NCI-H1694 treated with DMSO at 0.1 percent for 48 hours (cell line): ENCODE measurements at regions not wholly inside any gene's neighbourhood (a gene's known extent, or its start where the extent isn't known, plus 50 kb on each side); places are given as distances from the start of the nearest gene placed in this dataset.
"Not testable (repeated sequence)": the region's sequence is repeated elsewhere in the genome, so short reads cannot be mapped to it uniquely, and the experiment has no call there.

Experiments used
- DNase-seq: peaks from one replicate; lab custom pipeline; 2025; lab: John Stamatoyannopoulos, UW

DNA sequence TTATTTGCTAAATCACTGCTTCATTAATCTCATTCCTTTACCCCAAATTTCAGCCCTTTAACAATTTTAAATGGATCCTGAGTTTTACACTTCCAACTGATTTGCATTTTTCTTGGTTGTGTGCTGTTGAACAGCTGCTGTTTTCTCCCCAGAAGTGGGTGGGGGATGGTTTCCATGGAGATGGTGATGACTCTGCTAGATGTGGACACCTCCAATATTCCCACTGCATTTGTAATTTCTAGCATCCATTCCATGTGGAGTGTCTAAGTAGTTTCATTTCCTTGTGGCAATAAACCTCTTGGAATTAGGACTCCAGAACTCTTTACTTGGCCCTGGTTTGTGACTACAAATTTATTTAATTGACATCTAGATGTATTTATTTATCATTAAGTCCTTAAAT lies 330.4 kb downstream of the GBA3 start:
- DNase-seq, result peak; percentile 24

DNA sequence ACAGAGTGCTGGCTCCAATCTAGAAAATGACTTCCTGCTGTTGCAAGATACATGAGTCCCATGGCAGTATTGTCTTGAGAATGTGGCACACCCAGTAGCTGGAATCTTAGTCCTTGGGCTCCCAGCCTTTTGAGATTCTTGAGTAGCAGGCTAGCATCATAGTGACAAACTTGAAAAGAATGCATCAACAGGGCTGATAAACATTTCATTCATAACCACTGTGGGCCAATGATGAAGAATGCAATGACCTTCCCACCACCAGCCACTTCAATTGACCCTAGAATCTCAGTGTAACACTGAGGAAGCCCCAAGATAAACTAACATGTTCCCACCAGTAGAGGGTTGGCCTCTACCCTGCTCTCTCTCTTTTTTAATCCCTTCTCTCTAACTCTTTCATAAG lies 329.3 kb downstream of the GBA3 start:
- no peak for DNase-seq

DNA sequence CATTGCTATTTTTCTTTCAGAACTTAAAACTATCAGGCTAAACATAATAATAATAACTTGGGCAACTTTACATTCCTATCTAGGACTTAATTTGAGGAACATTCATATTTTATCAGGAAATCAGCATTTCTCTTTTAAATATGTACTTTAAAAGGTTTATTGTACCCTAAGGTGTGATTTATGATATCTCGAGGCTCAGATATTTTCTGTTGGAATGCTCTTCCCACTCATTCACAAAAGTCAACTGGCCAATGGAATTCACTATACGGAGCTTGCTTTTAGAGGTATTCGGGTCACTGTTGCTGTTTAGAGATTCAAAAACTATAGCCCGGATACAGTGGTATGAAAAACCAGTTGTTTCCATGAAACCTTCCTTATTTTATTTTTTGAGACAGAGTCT lies 328.3 kb downstream of the GBA3 start:
- DNase-seq, result no peak

DNA sequence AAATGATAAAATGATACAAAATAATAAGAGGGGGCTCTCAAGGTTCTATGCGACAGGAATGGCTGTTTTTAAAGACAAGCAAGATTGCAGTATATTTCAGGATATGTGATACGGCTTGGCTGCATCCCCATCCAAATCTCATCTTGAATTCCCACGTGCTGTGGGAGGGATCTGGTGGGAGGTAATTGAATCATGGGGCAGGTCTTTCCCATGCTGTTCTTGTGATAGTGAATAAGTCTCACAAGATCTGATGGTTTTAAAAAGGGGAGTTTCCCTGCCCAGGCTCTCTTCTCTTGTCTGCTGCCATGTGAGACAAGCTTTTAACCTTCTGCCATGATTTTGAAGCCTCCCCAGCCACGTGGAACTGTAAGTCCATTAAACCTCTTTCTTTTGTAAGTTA lies 327.7 kb downstream of the GBA3 start:
- DNase-seq, result not testable (repeated sequence)

DNA sequence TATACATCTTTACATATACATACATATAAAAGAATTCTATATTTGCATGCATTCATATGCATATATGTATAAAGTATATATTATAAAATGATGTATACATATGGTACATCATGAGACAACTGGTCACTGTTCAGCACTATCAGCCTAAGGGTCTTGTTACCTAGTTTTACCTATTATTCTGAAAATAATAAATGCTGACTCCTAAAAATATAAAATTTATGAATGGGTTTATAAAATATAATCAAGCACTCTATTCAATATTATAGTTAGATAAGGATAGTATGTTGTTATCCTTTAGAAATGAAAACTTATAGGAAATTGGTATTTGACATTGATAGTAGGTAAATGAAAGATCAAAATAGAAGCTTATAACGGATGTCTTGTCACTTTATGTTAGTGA lies 324.2 kb downstream of the GBA3 start:
- no peak for DNase-seq

DNA sequence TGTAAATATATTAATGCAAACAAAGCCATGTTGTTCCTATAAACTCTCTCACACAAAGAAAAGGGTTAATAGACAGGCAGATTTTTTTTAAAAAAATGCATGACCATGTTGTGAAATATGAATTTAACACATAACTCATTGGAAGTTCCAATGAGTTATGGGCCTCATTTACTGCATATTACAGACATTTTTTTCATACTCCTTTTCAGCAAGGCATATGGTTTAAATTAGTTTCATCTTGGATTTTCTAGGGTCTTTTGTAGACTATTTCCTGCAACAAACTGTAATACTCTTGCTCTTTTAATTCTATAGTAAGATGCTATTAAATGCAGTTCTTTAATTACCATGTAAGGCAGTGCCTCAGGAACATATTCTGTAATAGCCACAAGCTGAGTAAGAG lies 323.1 kb downstream of the GBA3 start:
- DNase-seq, result no peak

DNA sequence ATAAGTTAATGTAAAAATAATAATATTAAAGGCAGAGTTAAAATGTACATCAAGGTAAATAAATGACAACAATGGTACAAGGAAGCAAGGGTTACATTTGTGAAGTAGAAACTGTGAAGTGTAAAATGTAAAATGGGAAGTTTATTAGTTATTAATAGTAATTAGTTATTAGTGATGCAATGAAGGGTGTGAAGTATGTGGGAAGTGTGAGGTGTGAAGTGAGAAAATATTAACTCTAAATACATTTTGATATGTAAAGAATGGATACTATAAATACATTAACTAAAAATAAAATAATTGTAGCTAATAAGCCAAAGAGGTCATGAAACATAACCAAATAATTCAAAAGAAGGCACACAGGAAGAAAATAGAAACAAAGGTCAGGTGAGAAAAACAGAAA lies 316.4 kb downstream of the GBA3 start:
- DNase-seq, result no peak

DNA sequence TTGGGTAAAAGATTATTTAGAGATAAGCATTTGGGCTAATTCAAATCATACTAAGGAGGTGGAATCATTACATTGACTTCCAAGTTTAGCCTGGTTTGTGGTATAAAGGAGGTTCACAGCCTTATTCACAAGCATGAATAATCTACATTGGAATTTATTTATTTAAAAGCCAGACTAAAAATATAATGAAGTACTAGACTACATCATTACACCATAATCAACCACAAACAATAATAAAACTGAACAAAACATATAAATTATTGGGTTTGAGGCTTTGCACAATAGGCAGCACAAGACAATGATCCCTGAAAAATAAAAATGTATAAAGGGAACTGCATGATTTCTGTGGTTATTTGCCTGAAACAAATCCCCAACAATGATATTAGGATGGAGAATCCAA lies 314.0 kb downstream of the GBA3 start:
- no peak for DNase-seq

DNA sequence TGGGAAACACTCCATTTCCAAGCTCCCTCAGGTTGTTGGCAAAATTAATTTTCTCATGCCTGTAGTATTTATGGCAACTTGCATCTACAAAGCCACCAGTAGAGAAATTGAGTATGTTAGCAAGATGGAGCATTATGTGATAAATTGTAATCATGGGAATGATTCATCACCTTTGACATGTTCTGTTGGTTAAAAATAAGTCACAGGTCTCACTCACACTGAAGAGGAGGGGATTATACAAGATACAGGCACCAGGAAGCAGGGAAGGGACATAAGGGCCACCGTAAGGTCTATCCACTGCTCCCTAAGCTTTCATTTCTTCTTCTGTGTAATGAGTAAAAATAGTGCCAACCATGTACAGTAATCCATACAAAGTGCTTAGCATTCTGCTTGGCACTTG lies 313.0 kb downstream of the GBA3 start:
- DNase-seq, result no peak

DNA sequence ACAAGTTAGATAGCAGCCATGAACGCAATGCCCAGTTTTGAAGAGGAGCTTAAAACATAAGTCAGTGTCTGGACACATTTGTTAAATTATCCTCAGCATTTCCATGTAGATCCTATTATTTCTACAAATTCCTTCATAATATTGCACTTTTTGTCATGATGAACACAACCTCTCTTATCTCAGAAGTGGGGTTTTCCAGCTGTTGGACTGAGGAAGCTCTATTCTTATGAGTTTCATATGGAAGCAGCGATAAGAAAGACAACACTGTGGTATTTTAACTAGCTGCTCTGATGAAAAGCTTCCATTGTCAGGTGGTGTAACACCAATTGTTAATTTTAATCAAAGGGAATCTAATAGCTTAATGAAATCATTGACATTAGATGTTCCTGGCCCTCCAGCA lies 308.7 kb downstream of the GBA3 start:
- no peak for DNase-seq

DNA sequence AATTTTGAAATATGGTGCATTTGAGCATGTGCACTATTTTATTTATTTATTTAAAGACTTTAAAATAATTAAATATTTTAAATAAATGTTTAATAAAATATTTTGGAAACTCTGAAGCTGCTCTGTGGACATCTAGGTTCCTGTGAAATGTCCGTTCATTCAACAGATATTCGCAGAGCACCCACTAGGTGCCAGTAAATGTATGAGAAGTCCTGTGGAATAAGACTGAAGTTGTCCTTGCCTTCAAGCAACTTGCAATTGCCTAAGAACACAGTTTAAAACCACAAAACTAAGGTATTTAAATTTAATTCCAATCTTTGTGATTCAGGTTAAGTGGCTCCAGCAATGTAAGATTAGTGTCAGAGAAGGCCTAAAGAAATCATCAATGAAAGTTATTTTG lies 306.7 kb downstream of the GBA3 start:
- DNase-seq, result no peak

DNA sequence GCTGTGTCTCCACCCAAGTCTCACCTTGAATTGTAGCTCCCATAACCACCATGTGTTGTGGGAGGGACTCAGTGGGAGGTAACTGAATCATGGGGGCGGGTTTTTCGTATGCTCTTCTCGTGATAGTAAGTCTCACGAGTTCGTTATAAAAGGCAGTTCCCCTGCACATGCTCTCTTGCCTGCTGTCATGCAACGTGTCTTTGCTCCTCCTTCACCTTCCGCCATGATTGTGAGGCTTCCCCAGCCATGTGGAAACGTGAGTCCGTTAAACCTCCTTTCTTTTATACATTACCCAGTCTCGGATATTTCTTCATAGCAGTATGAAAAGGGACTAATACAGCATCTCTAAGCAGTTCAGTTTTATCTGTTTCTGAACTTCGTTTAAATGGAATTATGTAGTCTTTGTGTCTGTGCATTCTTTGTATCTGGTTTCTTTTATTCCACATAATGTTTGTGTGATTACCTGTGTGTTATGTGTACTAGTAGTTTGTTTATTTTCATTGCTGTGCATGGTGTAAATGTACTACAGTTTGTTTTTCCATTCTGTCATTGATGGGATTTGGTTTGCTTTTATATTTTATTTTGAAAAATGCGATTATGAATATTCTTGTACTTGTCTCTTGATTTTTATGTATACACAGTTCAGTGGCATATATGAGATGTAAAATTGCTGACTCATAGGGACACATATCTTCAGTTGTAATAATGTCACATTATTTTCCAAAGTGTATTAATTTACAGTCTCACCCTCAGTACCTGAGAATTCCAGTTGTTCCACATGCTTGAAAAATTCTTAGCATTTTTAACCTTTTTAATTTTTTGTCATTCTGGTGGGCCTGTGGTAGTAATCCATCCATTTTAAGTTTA lies 304.9 kb downstream of the GBA3 start:
- no peak for DNase-seq

DNA sequence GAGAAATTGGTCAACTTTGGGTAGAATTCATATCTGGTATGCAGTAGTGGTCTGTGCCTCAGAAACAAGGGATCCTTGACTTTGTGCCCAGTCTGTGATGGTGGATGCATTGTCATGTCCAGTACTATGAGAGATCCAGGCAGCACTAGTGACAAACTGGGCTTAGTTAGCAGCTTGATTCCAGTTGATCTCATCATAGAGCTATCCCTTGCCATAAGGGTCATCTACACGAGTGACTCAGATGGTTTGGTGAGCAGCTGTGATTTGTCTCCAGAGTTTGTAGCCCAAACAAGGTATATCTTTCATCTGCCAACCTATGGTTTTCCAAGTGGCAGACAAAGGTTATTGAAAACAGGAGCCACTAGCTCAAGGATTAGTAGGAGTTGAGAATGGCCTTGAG lies 298.8 kb downstream of the GBA3 start:
- no peak for DNase-seq

DNA sequence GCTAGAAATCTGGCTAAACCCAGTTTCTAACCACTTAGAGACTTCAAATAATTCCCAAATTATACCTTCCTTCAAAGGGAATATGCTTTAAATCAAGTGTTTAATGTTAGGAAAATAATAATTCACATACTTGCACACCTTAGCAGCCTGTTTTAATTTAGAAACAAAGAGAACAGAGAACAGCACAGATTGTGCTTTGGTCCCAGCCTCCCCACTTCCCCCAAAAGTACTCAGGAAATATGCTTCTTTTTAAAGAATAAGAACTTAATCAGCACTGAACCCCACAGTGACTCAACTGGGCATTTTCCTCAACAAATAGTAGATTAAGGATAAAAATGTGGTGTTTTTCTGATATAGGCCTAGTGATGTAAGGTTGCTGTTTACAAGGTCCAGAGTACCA lies 295.8 kb downstream of the GBA3 start:
- no peak for DNase-seq

DNA sequence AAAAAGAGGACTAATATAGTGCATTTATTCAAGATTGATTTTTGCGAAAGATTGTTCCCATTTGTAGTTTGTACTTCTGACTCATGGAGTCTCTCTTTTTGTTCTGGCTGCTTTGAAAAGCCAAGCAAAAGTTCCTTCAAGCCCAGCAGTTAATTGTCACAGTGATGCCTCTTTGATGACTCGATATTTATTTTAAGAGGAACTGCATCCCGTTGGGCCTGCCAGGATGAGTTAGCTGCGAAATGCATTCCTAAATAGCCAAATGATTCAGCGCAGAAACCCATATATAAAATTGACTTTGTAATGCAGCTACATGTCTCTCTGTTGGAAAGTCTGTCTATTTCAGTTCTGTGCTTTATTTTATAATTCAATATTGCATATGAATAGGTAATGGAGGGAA lies 295.1 kb downstream of the GBA3 start:
- no peak for DNase-seq

DNA sequence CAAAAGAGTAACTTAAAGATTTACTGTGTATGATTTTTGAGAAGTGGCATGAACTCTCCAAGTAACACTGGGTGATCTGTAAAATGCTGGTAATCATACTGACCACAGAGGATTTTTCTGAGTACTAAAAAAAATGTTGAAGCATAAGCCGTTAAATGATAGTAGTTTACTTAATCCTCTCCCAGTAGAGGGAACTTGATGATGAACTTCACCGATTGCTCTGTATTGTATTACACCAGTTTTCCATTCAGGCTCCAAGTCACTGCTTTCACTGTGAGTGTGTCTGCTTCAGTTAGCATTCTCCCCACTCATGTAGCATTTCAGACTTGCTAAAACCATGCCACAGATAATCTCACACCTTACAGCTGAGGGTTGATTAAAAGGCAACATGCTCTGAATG lies 294.1 kb downstream of the GBA3 start:
- no peak for DNase-seq

DNA sequence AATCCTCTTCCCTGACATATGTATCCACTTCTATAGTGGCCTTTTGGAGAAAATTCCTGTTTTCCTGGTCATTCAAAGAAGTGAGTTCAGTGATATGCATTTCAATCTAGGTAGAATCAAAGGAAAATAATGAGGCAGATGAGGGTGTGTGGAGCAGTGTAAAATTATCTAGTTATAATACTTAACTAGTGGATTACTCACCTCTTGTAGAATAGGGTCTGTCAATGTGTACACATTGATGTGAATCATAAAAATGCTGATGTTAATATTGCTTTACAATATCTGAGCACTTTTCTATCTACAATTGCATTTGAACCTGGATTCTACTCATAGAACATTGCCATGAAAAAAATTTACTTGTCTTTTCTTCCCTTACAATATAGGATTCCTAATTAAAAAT lies 293.5 kb downstream of the GBA3 start:
- DNase-seq, result no peak

DNA sequence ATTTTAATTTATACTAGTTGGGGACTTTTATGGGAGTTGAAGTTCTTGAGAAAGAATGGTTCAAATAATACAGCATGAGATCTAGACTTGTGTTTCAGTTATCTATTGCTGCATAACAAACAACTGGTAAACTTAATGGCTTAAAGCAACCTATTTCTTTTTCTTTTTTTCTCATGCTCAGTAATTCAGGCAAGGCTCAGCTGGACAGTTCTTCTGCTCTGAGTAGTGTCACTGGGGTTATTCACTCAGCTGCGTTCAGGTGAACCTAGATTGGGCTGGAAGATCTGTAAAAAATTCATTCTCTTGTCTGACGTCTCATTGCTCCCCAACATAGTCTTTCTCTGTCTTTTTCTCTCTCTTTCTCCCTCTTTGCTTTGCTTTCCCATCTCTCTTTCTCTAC lies 291.7 kb downstream of the GBA3 start:
- DNase-seq, result no peak

DNA sequence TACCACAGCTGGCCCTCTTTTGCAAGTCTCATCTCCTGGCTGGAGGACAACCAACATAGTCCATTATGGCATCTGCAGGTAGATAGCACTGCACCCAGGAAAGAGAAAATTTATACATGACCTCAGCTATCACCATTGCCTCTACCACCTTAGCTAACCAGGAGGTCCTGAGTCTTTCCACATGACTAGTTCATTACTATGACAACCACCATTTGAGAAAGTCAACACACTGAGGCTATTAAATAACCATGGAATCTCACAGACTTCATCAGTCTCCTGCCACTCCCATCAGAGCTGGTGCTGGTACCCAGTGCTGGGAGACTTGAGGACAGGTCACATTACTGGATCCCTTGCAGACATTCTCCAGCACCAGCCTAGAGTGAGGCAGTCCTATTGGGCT lies 285.9 kb downstream of the GBA3 start:
- no peak for DNase-seq

DNA sequence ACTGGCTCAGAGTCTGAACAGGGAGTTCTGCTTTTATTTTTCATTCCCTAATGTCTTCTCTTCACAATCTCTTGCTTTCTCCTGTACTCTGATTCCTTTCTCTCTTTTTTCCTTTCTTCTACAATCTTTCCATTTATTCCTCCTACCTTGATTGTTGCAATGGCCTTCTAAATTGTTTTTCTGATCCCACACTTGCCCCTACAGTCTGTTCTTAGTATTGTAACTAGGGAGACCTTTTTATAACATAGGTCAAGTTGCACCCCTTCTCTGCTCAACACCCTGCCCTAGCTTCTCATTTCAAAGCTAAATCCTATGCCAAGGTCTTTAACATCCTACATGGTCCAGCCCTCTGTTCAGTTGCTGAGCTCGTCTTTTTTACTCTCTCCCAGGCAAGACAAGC lies 277.9 kb downstream of the GBA3 start:
- DNase-seq, result no peak

DNA sequence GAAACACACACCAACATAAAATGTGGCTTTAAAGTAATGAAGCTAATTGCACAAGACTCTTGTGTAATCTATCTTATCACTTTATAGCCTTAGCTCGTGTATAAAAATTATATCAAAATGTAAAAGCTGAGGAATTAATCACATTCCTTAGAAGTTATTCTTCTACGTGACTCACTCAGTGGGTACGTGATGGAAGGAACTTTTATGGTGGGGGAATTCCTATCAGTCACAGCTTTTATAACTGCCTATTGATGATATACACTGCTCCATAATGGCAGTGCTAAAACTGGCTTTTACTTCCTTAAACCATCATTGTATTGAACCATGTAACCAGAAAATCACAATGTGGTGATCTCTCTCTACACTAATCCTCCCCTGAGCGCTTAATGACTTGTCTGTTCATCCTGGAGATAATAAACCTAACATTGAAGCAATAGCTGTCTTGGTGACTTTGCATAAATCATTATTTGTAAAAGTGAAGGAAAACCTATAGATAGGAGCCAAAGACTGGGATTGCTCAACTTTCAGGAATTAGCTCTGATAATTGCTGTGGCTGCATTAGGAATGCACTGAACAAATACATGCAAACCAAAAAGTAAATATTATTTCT lies 276.7 kb downstream of the GBA3 start:
- DNase-seq, result no peak

DNA sequence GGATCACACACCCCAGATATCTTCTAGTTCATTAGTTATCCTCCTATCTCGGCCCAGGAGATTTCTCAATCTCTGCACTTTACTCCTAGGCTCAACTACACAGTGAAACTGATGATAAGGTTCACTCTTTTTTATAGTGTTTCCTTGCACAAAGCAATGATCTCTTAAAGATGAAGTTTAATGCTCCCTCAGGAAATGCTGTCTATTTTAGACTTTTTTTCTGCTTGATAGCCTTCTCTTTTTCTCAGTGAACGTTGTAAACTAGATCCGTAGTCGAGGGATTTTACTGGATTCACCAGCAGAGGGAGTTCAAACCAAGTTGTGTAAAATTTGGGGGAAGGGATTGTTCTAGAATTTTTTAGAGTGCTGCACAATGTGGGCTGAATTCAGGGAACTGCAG lies 269.6 kb downstream of the GBA3 start:
- DNase-seq, result peak; percentile 18

DNA sequence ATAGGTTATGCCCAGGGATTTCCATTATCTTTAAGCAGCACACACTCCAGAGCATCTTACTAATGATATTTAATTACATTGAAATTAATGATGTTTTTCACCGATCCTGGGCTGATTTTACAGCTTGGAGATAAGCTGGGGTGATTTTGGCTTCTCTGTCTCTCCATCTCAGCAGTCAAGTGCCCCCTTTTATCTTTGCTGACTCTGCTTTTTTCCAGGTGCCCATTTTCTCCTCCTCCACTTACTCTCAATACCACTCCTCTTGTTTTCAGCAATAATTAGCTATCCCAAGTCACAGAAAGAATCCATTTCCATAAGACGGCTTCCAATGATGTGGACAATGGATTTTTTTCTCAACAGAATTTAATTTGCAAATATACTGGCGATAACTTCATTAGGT lies 266.7 kb downstream of the GBA3 start:
- DNase-seq, result no peak

DNA sequence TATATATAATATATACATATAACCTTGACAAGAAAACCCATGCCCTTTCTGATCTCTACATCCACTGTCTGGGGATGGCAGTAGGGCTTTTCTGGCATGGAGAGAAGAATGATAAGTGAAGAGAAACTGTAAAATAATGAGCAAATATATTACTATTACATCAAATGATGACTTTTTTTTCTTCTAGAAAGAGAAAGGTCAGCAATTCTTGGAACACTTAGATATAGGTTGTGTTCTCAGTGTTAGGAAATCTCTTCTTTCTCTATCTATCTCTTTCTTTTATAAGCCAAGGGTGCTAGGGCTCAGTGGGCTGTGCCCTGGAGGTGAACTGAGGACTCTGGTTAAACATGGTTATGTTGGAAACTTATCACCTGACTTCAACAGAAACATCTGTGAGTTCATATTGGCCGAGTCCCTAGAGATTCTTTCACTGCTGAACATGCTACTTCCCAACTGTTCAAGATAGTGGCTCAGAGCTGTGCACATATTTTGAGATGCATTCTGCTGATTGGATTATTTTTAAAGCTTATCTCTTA lies 265.1 kb downstream of the GBA3 start:
- DNase-seq, result no peak
